H1 (cell line): ENCODE measurements at regions not wholly inside any gene's neighbourhood (a gene's known extent, or its start where the extent isn't known, plus 50 kb on each side); places are given as distances from the start of the nearest gene placed in this dataset.

Source experiments
- BACH1 ChIP-seq: IDR thresholded peaks from 2 replicates; pipeline ENCODE4 v1.6.1; 2012; ENCODE audit warnings: low read length, improper control_type of control experiment
- CREB1 ChIP-seq: IDR thresholded peaks from 2 replicates; pipeline ENCODE4 v1.6.1; 2012; ENCODE audit warnings: inconsistent platforms
- HDAC2 ChIP-seq, 2 experiments: fragments of 300-600 bp in 1 of 2; sonication (generic) in 1 of 2; IDR thresholded peaks; 2 replicates each; pipeline ENCODE4 v1.6.1; 2011 to 2012; ENCODE audit warnings: low read depth in 2 of 2, low read length in 2 of 2, mild to moderate bottlenecking in 2 of 2, moderate library complexity in 2 of 2, borderline replicate concordance in 1 of 2, inconsistent platforms in 1 of 2
- JUN ChIP-seq: IDR thresholded peaks from 2 replicates; pipeline ENCODE4 v1.6.1; 2011; ENCODE audit warnings: low read depth, mild to moderate bottlenecking, improper control_type of control experiment, low read length
- KDM4A ChIP-seq: IDR thresholded peaks from one replicate; pipeline ENCODE4 v1.7.1; 2012; ENCODE audit warnings: low read depth, mild to moderate bottlenecking, moderate library complexity, low read length, inconsistent platforms; ENCODE audit not compliant: severe bottlenecking
- NANOG ChIP-seq: IDR thresholded peaks from 2 replicates; pipeline ENCODE4 v1.6.1; 2011; ENCODE audit warnings: low read length, low read depth, mild to moderate bottlenecking, inconsistent platforms; ENCODE audit not compliant: insufficient read depth, poor library complexity, severe bottlenecking
- SIRT6 ChIP-seq: IDR thresholded peaks from one replicate; pipeline ENCODE4 v1.7.1; 2012; ENCODE audit warnings: low read length, inconsistent platforms
- SP2 ChIP-seq: IDR thresholded peaks from 2 replicates; pipeline ENCODE4 v1.6.1; 2012; ENCODE audit warnings: mild to moderate bottlenecking, low read length, inconsistent platforms
- TF ChIP-seq, protein P1 (sequence below): fragments of 300-600 bp; sonication (generic); IDR thresholded peaks from 2 replicates; pipeline ENCODE4 v1.7.1; 2012; ENCODE audit warnings: low read length, moderate library complexity, mild to moderate bottlenecking, inconsistent platforms; ENCODE audit not compliant: insufficient replicate concordance

- TF ChIP-seq, protein P1, sequence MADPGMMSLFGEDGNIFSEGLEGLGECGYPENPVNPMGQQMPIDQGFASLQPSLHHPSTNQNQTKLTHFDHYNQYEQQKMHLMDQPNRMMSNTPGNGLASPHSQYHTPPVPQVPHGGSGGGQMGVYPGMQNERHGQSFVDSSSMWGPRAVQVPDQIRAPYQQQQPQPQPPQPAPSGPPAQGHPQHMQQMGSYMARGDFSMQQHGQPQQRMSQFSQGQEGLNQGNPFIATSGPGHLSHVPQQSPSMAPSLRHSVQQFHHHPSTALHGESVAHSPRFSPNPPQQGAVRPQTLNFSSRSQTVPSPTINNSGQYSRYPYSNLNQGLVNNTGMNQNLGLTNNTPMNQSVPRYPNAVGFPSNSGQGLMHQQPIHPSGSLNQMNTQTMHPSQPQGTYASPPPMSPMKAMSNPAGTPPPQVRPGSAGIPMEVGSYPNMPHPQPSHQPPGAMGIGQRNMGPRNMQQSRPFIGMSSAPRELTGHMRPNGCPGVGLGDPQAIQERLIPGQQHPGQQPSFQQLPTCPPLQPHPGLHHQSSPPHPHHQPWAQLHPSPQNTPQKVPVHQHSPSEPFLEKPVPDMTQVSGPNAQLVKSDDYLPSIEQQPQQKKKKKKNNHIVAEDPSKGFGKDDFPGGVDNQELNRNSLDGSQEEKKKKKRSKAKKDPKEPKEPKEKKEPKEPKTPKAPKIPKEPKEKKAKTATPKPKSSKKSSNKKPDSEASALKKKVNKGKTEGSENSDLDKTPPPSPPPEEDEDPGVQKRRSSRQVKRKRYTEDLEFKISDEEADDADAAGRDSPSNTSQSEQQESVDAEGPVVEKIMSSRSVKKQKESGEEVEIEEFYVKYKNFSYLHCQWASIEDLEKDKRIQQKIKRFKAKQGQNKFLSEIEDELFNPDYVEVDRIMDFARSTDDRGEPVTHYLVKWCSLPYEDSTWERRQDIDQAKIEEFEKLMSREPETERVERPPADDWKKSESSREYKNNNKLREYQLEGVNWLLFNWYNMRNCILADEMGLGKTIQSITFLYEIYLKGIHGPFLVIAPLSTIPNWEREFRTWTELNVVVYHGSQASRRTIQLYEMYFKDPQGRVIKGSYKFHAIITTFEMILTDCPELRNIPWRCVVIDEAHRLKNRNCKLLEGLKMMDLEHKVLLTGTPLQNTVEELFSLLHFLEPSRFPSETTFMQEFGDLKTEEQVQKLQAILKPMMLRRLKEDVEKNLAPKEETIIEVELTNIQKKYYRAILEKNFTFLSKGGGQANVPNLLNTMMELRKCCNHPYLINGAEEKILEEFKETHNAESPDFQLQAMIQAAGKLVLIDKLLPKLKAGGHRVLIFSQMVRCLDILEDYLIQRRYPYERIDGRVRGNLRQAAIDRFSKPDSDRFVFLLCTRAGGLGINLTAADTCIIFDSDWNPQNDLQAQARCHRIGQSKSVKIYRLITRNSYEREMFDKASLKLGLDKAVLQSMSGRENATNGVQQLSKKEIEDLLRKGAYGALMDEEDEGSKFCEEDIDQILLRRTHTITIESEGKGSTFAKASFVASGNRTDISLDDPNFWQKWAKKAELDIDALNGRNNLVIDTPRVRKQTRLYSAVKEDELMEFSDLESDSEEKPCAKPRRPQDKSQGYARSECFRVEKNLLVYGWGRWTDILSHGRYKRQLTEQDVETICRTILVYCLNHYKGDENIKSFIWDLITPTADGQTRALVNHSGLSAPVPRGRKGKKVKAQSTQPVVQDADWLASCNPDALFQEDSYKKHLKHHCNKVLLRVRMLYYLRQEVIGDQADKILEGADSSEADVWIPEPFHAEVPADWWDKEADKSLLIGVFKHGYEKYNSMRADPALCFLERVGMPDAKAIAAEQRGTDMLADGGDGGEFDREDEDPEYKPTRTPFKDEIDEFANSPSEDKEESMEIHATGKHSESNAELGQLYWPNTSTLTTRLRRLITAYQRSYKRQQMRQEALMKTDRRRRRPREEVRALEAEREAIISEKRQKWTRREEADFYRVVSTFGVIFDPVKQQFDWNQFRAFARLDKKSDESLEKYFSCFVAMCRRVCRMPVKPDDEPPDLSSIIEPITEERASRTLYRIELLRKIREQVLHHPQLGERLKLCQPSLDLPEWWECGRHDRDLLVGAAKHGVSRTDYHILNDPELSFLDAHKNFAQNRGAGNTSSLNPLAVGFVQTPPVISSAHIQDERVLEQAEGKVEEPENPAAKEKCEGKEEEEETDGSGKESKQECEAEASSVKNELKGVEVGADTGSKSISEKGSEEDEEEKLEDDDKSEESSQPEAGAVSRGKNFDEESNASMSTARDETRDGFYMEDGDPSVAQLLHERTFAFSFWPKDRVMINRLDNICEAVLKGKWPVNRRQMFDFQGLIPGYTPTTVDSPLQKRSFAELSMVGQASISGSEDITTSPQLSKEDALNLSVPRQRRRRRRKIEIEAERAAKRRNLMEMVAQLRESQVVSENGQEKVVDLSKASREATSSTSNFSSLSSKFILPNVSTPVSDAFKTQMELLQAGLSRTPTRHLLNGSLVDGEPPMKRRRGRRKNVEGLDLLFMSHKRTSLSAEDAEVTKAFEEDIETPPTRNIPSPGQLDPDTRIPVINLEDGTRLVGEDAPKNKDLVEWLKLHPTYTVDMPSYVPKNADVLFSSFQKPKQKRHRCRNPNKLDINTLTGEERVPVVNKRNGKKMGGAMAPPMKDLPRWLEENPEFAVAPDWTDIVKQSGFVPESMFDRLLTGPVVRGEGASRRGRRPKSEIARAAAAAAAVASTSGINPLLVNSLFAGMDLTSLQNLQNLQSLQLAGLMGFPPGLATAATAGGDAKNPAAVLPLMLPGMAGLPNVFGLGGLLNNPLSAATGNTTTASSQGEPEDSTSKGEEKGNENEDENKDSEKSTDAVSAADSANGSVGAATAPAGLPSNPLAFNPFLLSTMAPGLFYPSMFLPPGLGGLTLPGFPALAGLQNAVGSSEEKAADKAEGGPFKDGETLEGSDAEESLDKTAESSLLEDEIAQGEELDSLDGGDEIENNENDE, result no peak
- TF ChIP-seq HDAC2 (IDR thresholded peaks at IDR 0.05; ENCODE audit: borderline replicate concordance in 1 of 2, low read depth in 2 of 2, low read length in 2 of 2) (no peak), JUN (no peak), BACH1 (no peak), SIRT6 (no peak), SP2 (no peak), KDM4A (no peak), NANOG (no peak), CREB1 (no peak)
- TF ChIP-seq, all 59 proteins: peak for 0
Observed at GRCh38 chr3:84223512-84223911, 735.3 kb upstream of the CADM2 start (continued).
